Hematopoietic multipotent progenitor cell treated with erythropoietin and hydrocortisone succinate and interleukin-3 and kit ligand, for 17 days (in vitro differentiated cells): ENCODE measurements at regions not wholly inside any gene's neighbourhood (a gene's known extent, or its start where the extent isn't known, plus 50 kb on each side); places are given as distances from the start of the nearest gene placed in this dataset.

Source experiments
- DNase-seq: peaks from one replicate; pipeline ENCODE4 v3.0.0-alpha.2; 2015; ENCODE audit warnings: low spot score

- no peak for DNase-seq
These were observed 159.2 kb downstream of the SNX18 start for GRCh38 chr5:54676481-54677340.

- DNase-seq = no peak
These were observed 156.1 kb downstream of the SNX18 start for GRCh38 chr5:54673523-54674225.

GRCh38 chr5:54672871-54673270 is 155.3 kb downstream of the SNX18 start:
- no peak for DNase-seq

GRCh38 chr5:54671681-54672080 is 154.1 kb downstream of the SNX18 start:
- no peak for DNase-seq

DNA sequence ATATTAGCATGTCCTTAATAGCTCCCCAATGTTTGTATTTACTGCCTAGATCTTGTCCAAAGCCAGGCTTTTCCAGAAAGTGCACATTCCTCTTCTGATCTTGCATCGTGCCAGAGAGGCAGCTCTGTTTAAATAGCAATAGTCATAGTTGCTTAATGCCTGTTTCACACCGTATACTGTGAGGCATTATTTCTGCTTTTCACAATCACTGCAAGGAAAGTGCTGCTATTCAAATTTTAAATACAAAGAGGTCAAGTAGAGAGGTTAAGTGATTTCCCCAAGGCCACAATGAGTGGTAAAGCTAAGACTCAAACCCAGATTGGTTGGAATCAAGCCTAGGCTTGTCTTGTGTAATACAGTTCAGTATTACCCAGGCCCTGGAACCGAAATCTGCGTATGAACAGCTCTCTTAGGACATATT is 153.6 kb downstream of the SNX18 start:
- no peak for DNase-seq

- DNase-seq = no peak
These were observed 152.7 kb downstream of the SNX18 start for GRCh38 chr5:54670281-54670680.

GRCh38 chr5:54669845-54670244 is 152.3 kb downstream of the SNX18 start:
- DNase-seq = no peak

GRCh38 chr5:54669285-54669684 is 151.7 kb downstream of the SNX18 start:
- DNase-seq = no peak

DNA sequence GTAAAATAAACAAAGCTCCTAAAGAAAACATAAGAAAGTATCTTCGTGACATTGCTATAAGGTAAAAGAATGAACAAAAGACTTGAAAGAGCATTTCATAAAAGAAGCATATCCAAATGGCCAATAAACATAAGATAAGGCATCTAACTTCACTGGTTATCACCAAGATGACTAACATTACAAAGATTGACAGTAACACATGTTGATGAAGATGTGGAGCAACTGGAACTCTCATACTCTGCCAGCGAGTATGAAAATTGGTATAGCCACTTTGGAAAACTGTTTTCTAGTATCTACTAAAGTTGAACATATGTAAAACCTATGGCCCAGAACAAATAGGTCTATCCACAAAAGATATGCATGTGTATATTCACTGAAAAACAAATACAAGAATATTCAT is 150.5 kb downstream of the SNX18 start:
- no peak for DNase-seq

GRCh38 chr5:54667136-54667535 is 149.6 kb downstream of the SNX18 start:
- DNase-seq = no peak

DNA sequence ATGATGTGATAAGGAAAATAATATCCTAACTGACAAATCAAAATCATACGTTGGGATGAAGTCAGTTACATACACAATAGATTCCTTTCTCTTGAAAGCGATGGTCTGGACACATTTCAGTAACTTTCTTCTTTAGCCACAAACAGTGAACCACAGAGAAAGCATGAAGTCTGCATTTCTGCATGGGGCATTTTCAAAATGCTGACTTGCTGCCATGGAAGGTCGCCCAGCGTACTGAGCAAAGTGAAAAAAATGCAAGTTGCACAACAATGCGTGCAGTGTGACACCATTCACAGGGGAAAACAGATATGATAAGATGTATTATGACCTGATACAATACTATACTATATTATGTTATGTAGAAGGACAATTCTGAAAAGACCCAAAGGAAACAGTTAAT is 146.3 kb downstream of the SNX18 start:
- DNase-seq = no peak

DNA sequence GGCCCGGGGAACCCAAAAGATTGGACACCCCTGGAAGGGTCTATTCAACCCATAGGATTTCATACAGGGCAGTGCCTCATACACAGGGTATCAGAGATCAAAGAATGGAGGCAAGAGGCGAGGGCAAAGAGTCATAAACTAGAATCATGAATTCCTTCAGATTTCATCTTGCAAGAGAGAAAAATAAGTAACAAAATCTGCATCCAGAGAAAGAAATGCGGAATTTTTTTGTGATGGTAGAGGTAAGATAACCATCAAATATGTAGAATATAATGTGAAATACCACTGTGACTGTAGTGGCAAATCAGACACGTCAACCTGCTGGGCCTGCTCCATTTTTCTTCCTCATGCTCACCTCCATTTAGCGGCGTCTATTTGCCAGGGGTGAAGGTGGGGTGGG is 143.6 kb downstream of the SNX18 start:
- no peak for DNase-seq

DNA sequence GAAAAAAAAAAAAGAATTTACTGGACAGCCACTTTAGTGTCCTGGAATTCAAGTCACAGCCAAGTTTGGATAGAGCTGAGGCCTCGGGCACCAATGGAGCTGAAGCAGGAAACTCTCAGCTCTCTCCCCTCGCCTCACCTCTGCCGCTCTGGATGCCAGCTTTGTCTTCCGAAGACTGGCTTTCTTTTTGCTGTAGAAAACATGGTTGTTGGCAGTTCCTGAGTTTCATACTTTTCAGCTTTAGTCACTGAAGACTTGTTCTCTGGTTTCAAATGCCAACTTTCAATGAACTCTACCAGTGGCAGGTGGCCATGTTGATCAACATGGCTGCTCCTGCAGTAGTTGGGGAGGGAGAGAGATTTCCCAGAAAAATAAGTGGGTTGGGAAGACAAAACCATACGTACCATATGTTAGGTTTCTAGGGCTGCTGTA is 142.2 kb downstream of the SNX18 start:
- DNase-seq = no peak

- DNase-seq = no peak
These were observed 140.5 kb downstream of the SNX18 start for GRCh38 chr5:54658010-54658409.

- DNase-seq = no peak
These were observed 138.7 kb downstream of the SNX18 start for GRCh38 chr5:54656261-54656728.

- DNase-seq = no peak
These were observed 138.2 kb downstream of the SNX18 start for GRCh38 chr5:54655761-54656160.

GRCh38 chr5:54655266-54655665 is 137.7 kb downstream of the SNX18 start:
- no peak for DNase-seq

DNA sequence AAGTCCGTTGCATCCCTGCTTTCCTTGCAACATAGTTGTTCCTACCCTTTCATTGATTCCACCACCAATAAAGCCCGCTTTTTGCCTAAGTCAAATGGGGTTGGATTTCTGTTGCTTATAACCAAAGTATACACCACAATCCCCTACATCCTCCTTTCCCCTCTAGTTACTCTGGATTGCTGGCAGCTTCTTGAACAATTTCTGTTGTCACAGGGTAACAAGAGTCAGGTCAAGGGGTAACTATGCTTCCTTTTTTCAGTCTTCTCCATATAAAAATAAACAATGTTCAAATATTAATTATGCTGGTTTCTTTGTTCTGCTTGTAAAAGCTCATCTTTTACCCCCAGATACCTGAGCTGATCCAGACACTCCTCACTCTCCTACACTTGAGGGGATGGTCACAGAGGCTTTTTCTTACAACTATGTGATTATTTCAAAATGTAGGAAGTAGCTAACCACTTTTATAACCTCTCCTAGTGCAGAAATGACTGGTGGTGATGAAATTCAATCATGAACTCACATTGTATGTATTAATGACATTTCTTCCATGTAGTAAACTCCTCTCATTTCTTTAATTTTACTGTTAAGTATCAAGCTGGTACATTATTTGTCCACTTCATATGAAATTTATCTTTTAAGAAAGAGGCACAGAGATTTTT is 136.5 kb downstream of the SNX18 start:
- DNase-seq = no peak

DNA sequence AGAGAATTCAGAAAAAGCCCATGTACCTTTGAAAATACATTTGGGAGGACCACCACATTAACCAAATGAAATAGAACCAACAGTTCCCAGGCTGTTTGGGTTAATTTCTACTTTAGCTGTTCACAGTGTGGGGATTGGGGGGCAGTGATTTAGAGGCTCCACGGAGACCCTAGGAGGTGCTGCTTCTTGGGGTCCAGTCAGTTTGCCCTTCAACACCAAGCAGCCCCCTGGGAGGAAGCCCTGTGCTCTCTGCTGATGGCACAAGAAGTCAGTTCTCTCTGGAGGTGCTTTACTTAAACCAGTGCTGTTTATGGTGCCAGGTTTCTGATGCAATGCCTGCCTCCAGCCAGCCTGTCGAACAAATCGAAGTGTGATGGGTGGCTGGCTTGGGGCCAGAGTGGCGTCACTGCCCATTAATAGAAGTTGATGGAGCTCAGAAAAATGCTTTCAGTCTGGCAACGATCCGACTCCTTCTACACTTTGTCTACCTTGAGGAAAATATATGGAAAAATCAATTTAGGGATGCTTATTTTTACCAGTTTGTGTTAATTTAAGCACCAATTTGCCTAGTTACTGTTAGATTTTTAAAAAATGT is 134.0 kb downstream of the SNX18 start:
- DNase-seq = no peak

GRCh38 chr5:54649041-54649504 is 131.5 kb downstream of the SNX18 start:
- no peak for DNase-seq

DNA sequence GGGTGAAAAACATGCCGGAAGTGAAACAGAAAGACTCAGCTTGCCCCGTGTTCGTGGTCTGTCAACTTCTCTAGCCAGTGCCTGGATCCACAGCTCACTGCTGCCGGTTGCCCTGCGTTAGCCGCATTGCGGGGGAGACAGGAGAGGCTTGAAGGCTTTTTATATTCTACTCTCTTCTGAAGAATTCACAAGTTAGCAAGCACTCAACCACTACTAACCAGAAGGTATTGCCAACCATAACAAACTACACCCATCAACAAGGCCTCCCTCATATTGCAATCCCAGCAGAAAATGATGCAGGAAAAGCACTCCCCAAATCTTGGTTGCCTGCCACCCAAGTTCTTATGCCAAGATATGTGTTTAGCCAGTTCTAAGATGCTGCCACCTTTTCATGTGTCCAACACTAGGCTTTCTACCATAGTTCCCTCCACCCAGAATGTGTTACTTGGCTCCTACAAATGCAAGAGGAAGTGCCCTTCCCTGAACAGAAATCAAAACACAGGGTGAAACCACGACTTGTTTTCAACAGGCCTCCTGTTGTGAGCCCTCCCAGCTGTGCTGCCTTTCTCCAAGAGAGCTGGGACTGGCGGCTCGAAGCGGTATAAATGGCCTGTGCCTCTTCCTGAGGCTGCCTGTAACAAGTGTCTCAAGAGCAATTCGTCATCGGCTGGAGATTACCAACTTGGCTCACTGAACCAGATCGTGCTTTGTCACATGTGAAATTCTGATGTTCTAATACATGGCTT is 129.0 kb downstream of the SNX18 start:
- DNase-seq = no peak
